H9 (cell line): ENCODE measurements at regions not wholly inside any gene's neighbourhood (a gene's known extent, or its start where the extent isn't known, plus 50 kb on each side); places are given as distances from the start of the nearest gene placed in this dataset.

ENCODE experiments used
- DNase-seq: peaks from one replicate; pipeline ENCODE4 v3.0.0-alpha.2; 2017
- H2AFZ ChIP-seq: one replicate; pipeline ENCODE4 v1.6.1; 2013; ENCODE audit warnings: mild to moderate bottlenecking, low read length, control low read depth, moderate library complexity
- H2AK5ac ChIP-seq: 2 replicates; pipeline ENCODE4 v1.6.1; 2013; ENCODE audit warnings: low read length, control low read depth, mixed read lengths; ENCODE audit not compliant: insufficient read length
- H2BK120ac ChIP-seq: one replicate; pipeline ENCODE4 v1.6.1; 2013; ENCODE audit warnings: low read depth, mild to moderate bottlenecking, low read length, control low read depth, inconsistent platforms; ENCODE audit not compliant: poor library complexity, severe bottlenecking
- H2BK12ac ChIP-seq: 2 replicates; pipeline ENCODE4 v1.6.1; 2013; ENCODE audit warnings: low read length, control low read depth, mixed read lengths, low read depth; ENCODE audit not compliant: insufficient read length
- H2BK15ac ChIP-seq: 2 replicates; pipeline ENCODE4 v1.6.1; 2013; ENCODE audit warnings: low read depth, low read length, control low read depth
- H2BK20ac ChIP-seq: one replicate; pipeline ENCODE4 v1.6.1; 2013; ENCODE audit warnings: low read depth, mild to moderate bottlenecking, low read length, control low read depth, inconsistent platforms; ENCODE audit not compliant: poor library complexity, severe bottlenecking
- H2BK5ac ChIP-seq: 2 replicates; pipeline ENCODE4 v1.6.1; 2013; ENCODE audit warnings: low read length, control low read depth, mixed read lengths; ENCODE audit not compliant: insufficient read length
- H3K14ac ChIP-seq: 2 replicates; pipeline ENCODE4 v1.6.1; 2013; ENCODE audit warnings: low read length, control low read depth; ENCODE audit not compliant: insufficient read depth
- H3K18ac ChIP-seq: 2 replicates; pipeline ENCODE4 v1.6.1; 2013; ENCODE audit warnings: low read depth, mild to moderate bottlenecking, mixed read lengths, low read length, control low read depth; ENCODE audit not compliant: insufficient read length
- H3K23ac ChIP-seq: 2 replicates; pipeline ENCODE4 v1.6.1; 2013; ENCODE audit warnings: low read length, control low read depth, mixed read lengths, low read depth; ENCODE audit not compliant: insufficient read length
- H3K23me2 ChIP-seq: 2 replicates; pipeline ENCODE4 v1.6.1; 2013; ENCODE audit warnings: low read depth, mild to moderate bottlenecking, mixed read lengths, low read length, control low read depth; ENCODE audit not compliant: insufficient read length, poor library complexity, severe bottlenecking
- H3K27ac ChIP-seq: 2 replicates; pipeline ENCODE4 v1.5.1; 2013; ENCODE audit warnings: low read length, control low read depth, mixed read lengths, low read depth; ENCODE audit not compliant: insufficient read length
- H3K27me3 ChIP-seq: 2 replicates; pipeline ENCODE4 v1.6.1; 2013; ENCODE audit warnings: low read length, control low read depth, inconsistent platforms; ENCODE audit not compliant: insufficient read depth
- H3K4ac ChIP-seq: 2 replicates; pipeline ENCODE4 v1.6.1; 2013; ENCODE audit warnings: low read depth, mild to moderate bottlenecking, control low read depth, inconsistent platforms, low read length, moderate library complexity
- H3K4me1 ChIP-seq: 2 replicates; pipeline ENCODE4 v1.6.1; 2013; ENCODE audit warnings: low read length, control low read depth, inconsistent platforms; ENCODE audit not compliant: insufficient read depth
- H3K4me2 ChIP-seq: 2 replicates; pipeline ENCODE4 v1.6.1; 2013; ENCODE audit warnings: low read length, control low read depth, mixed read lengths; ENCODE audit not compliant: insufficient read length, insufficient read depth
- H3K56ac ChIP-seq: 2 replicates; pipeline ENCODE4 v1.6.1; 2013; ENCODE audit warnings: low read depth, mild to moderate bottlenecking, mixed read lengths, low read length, control low read depth; ENCODE audit not compliant: insufficient read length
- H3K79me1 ChIP-seq: 2 replicates; pipeline ENCODE4 v1.6.1; 2013; ENCODE audit warnings: low read depth, mild to moderate bottlenecking, moderate library complexity, low read length, control low read depth, inconsistent platforms; ENCODE audit not compliant: insufficient read depth, poor library complexity, severe bottlenecking
- H3K79me2 ChIP-seq: 2 replicates; pipeline ENCODE4 v1.6.1; 2013; ENCODE audit warnings: low read length, control low read depth, inconsistent platforms; ENCODE audit not compliant: insufficient read depth
- H3K9ac ChIP-seq: 2 replicates; pipeline ENCODE4 v1.6.1; 2013; ENCODE audit warnings: low read length, control low read depth, mixed read lengths; ENCODE audit not compliant: insufficient read length; ENCODE audit errors: extremely low read depth
- H3K9me3 ChIP-seq: one replicate; pipeline ENCODE4 v1.6.1; 2013; ENCODE audit warnings: low read depth, low read length, inconsistent platforms; ENCODE audit not compliant: control insufficient read depth
- H3T11ph ChIP-seq: one replicate; pipeline ENCODE4 v1.6.1; 2013; ENCODE audit warnings: mild to moderate bottlenecking, low read length, control low read depth, inconsistent platforms
- H4K20me1 ChIP-seq: one replicate; pipeline ENCODE4 v1.6.1; 2013; ENCODE audit not compliant: control insufficient read depth, insufficient read length, insufficient read depth
- H4K5ac ChIP-seq: 2 replicates; pipeline ENCODE4 v1.6.1; 2013; ENCODE audit warnings: low read depth, mild to moderate bottlenecking, mixed read lengths, low read length, control low read depth; ENCODE audit not compliant: insufficient read length
- H4K8ac ChIP-seq: replicated peaks from 2 replicates; pipeline ENCODE4 v1.6.1; 2013; ENCODE audit warnings: low read length, control low read depth, mixed read lengths, low read depth; ENCODE audit not compliant: insufficient read length
- H4K91ac ChIP-seq: 2 replicates; pipeline ENCODE4 v1.6.1; 2013; ENCODE audit warnings: low read depth, mild to moderate bottlenecking, moderate library complexity, mixed read lengths, low read length, control low read depth; ENCODE audit not compliant: insufficient read length
- H3K27ac Mint-ChIP-seq, 3 experiments: 2 replicates in 2 of 3; 3 replicates in 1 of 3; pipeline ENCODE4 v1.8.0; 2020 to 2021; ENCODE audit warnings: mixed read lengths in 3 of 3, mild to moderate bottlenecking in 1 of 3, moderate library complexity in 1 of 3
- H3K27me3 Mint-ChIP-seq: 2 replicates; pipeline ENCODE4 v1.8.0; 2021; ENCODE audit warnings: low read depth, mild to moderate bottlenecking, moderate library complexity, mixed read lengths
- H3K36me3 Mint-ChIP-seq, 3 experiments: 2 replicates in 2 of 3; 3 replicates in 1 of 3; pipeline ENCODE4 v1.8.0; 2020 to 2021; ENCODE audit warnings: low read depth in 3 of 3, mixed read lengths in 3 of 3; ENCODE audit not compliant: insufficient read depth in 1 of 3
- H3K4me1 Mint-ChIP-seq, 2 experiments: 2 replicates each; pipeline ENCODE4 v1.8.0; 2020; ENCODE audit warnings: mixed read lengths in 2 of 2
- H3K4me3 Mint-ChIP-seq, 2 experiments: 2 replicates in 1 of 2; 3 replicates in 1 of 2; pipeline ENCODE4 v1.8.0; 2020 to 2021; ENCODE audit warnings: mild to moderate bottlenecking in 2 of 2, mixed read lengths in 2 of 2, moderate library complexity in 1 of 2
- H3K9me3 Mint-ChIP-seq, 2 experiments: 2 replicates in 1 of 2; 3 replicates in 1 of 2; pipeline ENCODE4 v1.8.0; 2020; ENCODE audit warnings: mild to moderate bottlenecking in 2 of 2, mixed read lengths in 2 of 2, moderate library complexity in 1 of 2
- CTCF ChIP-seq: fragments of 200-600 bp; sonication (generic); conservative IDR thresholded peaks from 3 replicates; pipeline ENCODE4 v1.8.0; 2021; ENCODE audit warnings: antibody characterized with exemption, mild to moderate bottlenecking
- WGBS: extraction: QIAGEN DNeasy Blood & Tissue Kit; methylation state at CpG from one replicate; pipeline ENCODE4 v1.1.7; 2013; ENCODE audit warnings: missing lambda C conversion rate, low lambda C conversion rate, mixed read lengths; ENCODE audit not compliant: insufficient read length; ENCODE audit errors: extremely low coverage; 5-methylcytosine and 5-hydroxymethylcytosine counted together

- Histone ChIP-seq H2BK5ac (no peak overlapping the region), H2BK15ac (no peak overlapping the region), H3K79me2 (0 out of 2 replicates have a peak, but pooled peaks cover 2% of the 10 kb centered on the region), H3K14ac (no peak overlapping the region), H3K23ac (no peak overlapping the region), H3K27me3 (no peaks in the 10 kb centered on the region), H3T11ph (no peak overlapping the region), H3K9me3 (peaks cover 12% of the 10 kb centered on the region), H3K4ac (no peak overlapping the region), H4K91ac (no peak overlapping the region), H3K4me1 (no peaks in the 10 kb centered on the region), H4K20me1 (no peaks in the 10 kb centered on the region), H3K23me2 (no peaks in the 10 kb centered on the region), H4K5ac (no peak overlapping the region), H3K18ac (no peak overlapping the region), H3K9ac (no peak overlapping the region), H2BK20ac (no peak overlapping the region), H2BK12ac (no peak overlapping the region), H3K27ac (no peak overlapping the region), H3K79me1 (no peaks in the 10 kb centered on the region), H2AK5ac (no peak overlapping the region), H2AFZ (no peak overlapping the region), H2BK120ac (no peak overlapping the region), H3K4me2 (no peak overlapping the region), H3K56ac (no peak overlapping the region), H4K8ac (no peak overlapping the region)
- peaks cover 11 to 24% (median 19%) of the 10 kb centered on the region in 3 experiments for H3K36me3 Mint-ChIP-seq
- no peak for DNase-seq
- no peaks in the 10 kb centered on the region for H3K4me1 Mint-ChIP-seq
- no peak overlapping the region for H3K27ac Mint-ChIP-seq
- no CpG with 5 or more reads among the region's 5 CpGs for WGBS
- H3K9me3 Mint-ChIP-seq, result peaks cover 24 to 25% of the 10 kb centered on the region in 2 experiments
- H3K27me3 Mint-ChIP-seq, result peaks cover 20% of the 10 kb centered on the region
- TF ChIP-seq CTCF, result no peak
- H3K4me3 Mint-ChIP-seq, result no peak overlapping the region
Observed at GRCh38 chr3:65118912-65119499, 431.2 kb upstream of the ADAMTS9 start.
